ENCODE measurements at regions not wholly inside any gene's neighbourhood (a gene's known extent, or its start where the extent isn't known, plus 50 kb on each side); places are given as distances from the start of the nearest gene placed in this dataset.
"Not testable (repeated sequence)": the region's sequence is repeated elsewhere in the genome, so short reads cannot be mapped to it uniquely, and the experiment has no call there.

DNA sequence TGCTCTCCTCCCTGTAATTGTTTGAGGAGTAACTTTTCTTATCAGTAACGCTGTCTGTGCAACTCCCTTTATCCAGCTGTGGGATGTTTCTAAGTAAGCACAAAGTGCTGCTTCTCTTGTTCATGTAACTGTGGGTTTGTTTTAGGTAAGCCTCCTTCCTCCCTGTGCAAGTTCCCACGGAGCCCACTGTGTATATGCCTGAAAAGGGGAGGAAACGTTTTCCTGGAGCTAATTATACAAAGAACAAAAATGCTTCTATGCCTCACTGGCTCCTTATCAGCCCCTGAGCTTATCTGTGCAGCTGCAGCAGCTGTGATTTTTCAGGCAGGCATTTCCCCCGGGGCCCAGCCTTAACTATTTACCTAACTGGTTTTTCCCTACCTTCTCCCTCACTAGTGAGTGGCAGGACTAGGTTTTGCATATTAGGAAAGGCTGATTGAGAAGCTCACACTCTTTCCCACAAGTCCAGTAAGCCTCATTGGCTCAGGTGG is 593.4 kb upstream of the GHITM start:
- H3K36me3 ChIP-seq (ENCODE audit: control insufficient read depth in 2 of 2, extremely low read depth in 1 of 2, insufficient read depth in 2 of 2, low read length in 2 of 2): no peaks in the 10 kb centered on the region
- no peaks in the 10 kb centered on the region for H3K9me3 ChIP-seq (replicated peaks; ENCODE audit: control insufficient read depth, insufficient read depth, low read length)
- no peaks in the 10 kb centered on the region for H3K9me1 ChIP-seq (replicated peaks; ENCODE audit: control insufficient read depth, extremely low read depth, insufficient read depth, low read length)
- H4K20me1 ChIP-seq (replicated peaks; ENCODE audit: control insufficient read depth, extremely low read depth, insufficient read depth, low read length): no peaks in the 10 kb centered on the region
- BruUV-seq (replicated peaks): no TSS peak
- peaks cover 16% of the 10 kb centered on the region for H3K4me1 ChIP-seq (ENCODE audit: control insufficient read depth, extremely low read depth, insufficient read depth, low read length)
- no peak overlapping the region for H3K4me3 ChIP-seq (replicated peaks in 1 of 3; ENCODE audit: insufficient read depth in 1 of 3, low read depth in 1 of 3, low read length in 3 of 3)
- ChIA-PET CTCF (interaction anchor here (0.7 to 1.9 kb wide), 11 partner anchors 9 to 325 kb away, joined by 3 to 7 read pairs (median 3); no protein-coding TSS in a partner anchor), POLR2A (no interaction called here)
- dilution Hi-C loops (cut with MboI; ENCODE audit: extremely low pct_ligation_motif_present, low sequenced_read_pairs) (no loop called here), intact Hi-C loops (cut with micrococcal nuclease) (loop anchor here (5.0 kb wide), 3 partner anchors 66 to 549 kb away; no protein-coding TSS in a partner anchor)
- H3K27ac ChIP-seq (ENCODE audit: insufficient read depth, low read depth, low read length): peak overlapping the region; percentile 41
- DNase-seq (ENCODE audit: low read depth, low spot score): peak; percentile 83
- H3K9ac ChIP-seq (replicated peaks; ENCODE audit: extremely low read depth, insufficient read depth, low read length): no peak overlapping the region
- FAIRE-seq: no peak
- H3K27me3 ChIP-seq (ENCODE audit: control insufficient read depth in 2 of 2, insufficient read depth in 2 of 2, low read length in 2 of 2): no peaks in the 10 kb centered on the region
- peak overlapping the region; percentile 71 for H2AFZ ChIP-seq (ENCODE audit: low read depth, low read length)
- H3K79me2 ChIP-seq (ENCODE audit: control insufficient read depth, insufficient read depth, low read length): no peaks in the 10 kb centered on the region
- TF ChIP-seq GATA2 (IDR thresholded peaks at IDR 0.05; ENCODE audit: insufficient read depth, insufficient read length, low read depth, low read length) (peak; percentile 96), POLR2AphosphoS5 (IDR thresholded peaks at IDR 0.05; ENCODE audit: insufficient read depth, low read depth, low read length) (peak; percentile 61), FOS (IDR thresholded peaks at IDR 0.05; ENCODE audit: borderline replicate concordance, insufficient read depth, low read length) (peak; percentile 32), JUN (IDR thresholded peaks at IDR 0.05; ENCODE audit: borderline replicate concordance, insufficient read depth, insufficient read length, low read depth) (peak; percentile 42), EZH2 (IDR thresholded peaks at IDR 0.05; ENCODE audit: borderline replicate concordance, low read depth, low read length, severe bottlenecking) (no peak), POLR2A (IDR thresholded peaks at IDR 0.05; ENCODE audit: low read depth, low read length) (peak; percentile 32), MYC (IDR thresholded peaks at IDR 0.05; ENCODE audit: low read depth, low read length) (no peak)
- TF ChIP-seq, protein P1, sequence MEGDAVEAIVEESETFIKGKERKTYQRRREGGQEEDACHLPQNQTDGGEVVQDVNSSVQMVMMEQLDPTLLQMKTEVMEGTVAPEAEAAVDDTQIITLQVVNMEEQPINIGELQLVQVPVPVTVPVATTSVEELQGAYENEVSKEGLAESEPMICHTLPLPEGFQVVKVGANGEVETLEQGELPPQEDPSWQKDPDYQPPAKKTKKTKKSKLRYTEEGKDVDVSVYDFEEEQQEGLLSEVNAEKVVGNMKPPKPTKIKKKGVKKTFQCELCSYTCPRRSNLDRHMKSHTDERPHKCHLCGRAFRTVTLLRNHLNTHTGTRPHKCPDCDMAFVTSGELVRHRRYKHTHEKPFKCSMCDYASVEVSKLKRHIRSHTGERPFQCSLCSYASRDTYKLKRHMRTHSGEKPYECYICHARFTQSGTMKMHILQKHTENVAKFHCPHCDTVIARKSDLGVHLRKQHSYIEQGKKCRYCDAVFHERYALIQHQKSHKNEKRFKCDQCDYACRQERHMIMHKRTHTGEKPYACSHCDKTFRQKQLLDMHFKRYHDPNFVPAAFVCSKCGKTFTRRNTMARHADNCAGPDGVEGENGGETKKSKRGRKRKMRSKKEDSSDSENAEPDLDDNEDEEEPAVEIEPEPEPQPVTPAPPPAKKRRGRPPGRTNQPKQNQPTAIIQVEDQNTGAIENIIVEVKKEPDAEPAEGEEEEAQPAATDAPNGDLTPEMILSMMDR (IDR thresholded peaks at IDR 0.05; ENCODE audit: extremely low read depth in 1 of 2, insufficient read depth in 1 of 2, low read depth in 1 of 2, low read length in 2 of 2): no peak
- TF ChIP-seq, protein P2, sequence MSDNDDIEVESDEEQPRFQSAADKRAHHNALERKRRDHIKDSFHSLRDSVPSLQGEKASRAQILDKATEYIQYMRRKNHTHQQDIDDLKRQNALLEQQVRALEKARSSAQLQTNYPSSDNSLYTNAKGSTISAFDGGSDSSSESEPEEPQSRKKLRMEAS (IDR thresholded peaks at IDR 0.05; ENCODE audit: insufficient read depth, insufficient read length): no peak
- peak overlapping the region; percentile 33 for H3K4me2 ChIP-seq (ENCODE audit: insufficient read depth, low read length)

DNA sequence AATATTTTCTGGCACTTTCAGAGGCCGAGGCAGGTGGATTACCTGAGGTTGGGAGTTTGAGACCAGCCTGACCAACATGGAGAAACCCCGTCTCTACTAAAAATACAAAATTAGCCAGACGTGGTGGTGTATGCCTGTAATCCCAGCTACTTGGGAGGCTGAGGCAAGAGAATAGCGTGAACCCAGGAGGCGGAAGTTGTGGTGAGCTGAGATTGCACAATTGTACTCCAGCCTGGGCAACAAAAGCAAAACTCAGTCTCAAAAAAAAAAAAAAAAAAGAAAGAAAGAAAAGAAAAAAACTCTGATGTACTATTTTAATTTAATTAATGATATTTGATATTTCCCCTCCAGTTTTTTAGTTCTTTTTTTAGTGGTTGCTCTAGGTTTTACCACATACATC is 588.1 kb upstream of the GHITM start:
- H4K20me1 ChIP-seq (replicated peaks; ENCODE audit: control insufficient read depth, extremely low read depth, insufficient read depth, low read length); DNase-seq (ENCODE audit: low read depth, low spot score); BruUV-seq (replicated peaks); dilution Hi-C loops (cut with MboI; ENCODE audit: extremely low pct_ligation_motif_present, low sequenced_read_pairs); FAIRE-seq; H3K9me1 ChIP-seq (replicated peaks; ENCODE audit: control insufficient read depth, extremely low read depth, insufficient read depth, low read length); H2AFZ ChIP-seq (ENCODE audit: low read depth, low read length); H3K4me3 ChIP-seq (replicated peaks in 1 of 3; ENCODE audit: insufficient read depth in 1 of 3, low read depth in 1 of 3, low read length in 3 of 3); POLR2A ChIA-PET; H3K79me2 ChIP-seq (ENCODE audit: control insufficient read depth, insufficient read depth, low read length); H3K36me3 ChIP-seq (ENCODE audit: control insufficient read depth in 2 of 2, extremely low read depth in 1 of 2, insufficient read depth in 2 of 2, low read length in 2 of 2); H3K4me2 ChIP-seq (ENCODE audit: insufficient read depth, low read length); H3K27me3 ChIP-seq (ENCODE audit: control insufficient read depth in 2 of 2, insufficient read depth in 2 of 2, low read length in 2 of 2); intact Hi-C loops (cut with micrococcal nuclease); H3K9ac ChIP-seq (replicated peaks; ENCODE audit: extremely low read depth, insufficient read depth, low read length); H3K9me3 ChIP-seq (replicated peaks; ENCODE audit: control insufficient read depth, insufficient read depth, low read length); H3K27ac ChIP-seq (ENCODE audit: insufficient read depth, low read depth, low read length): not testable (repeated sequence)
- peaks cover 12% of the 10 kb centered on the region for H3K4me1 ChIP-seq (ENCODE audit: control insufficient read depth, extremely low read depth, insufficient read depth, low read length)
- CTCF ChIA-PET: interaction anchor here (0.6 to 1.6 kb wide), 2 partner anchors 11 to 820 kb away, joined by 4 to 7 read pairs; no protein-coding TSS in a partner anchor

All from endothelial cell of umbilical vein (primary cell).